SH-SY5Y (cell line): ENCODE measurements at regions not wholly inside any gene's neighbourhood (a gene's known extent, or its start where the extent isn't known, plus 50 kb on each side); places are given as distances from the start of the nearest gene placed in this dataset.

ENCODE experiments used
- GATA2 ChIP-seq: IDR thresholded peaks from 2 replicates; pipeline ENCODE4 v1.6.1; 2011; ENCODE audit warnings: mild to moderate bottlenecking, low read depth, low read length
- GATA3 ChIP-seq: IDR thresholded peaks from 2 replicates; pipeline ENCODE4 v1.6.1; 2011; ENCODE audit warnings: low read depth, mild to moderate bottlenecking, low read length, moderate library complexity

GRCh38 chr1:81540216-81540615, 260.5 kb upstream of the ADGRL2 start:
- TF ChIP-seq GATA2 (no peak), GATA3 (no peak)
